ENCODE measurements at regions not wholly inside any gene's neighbourhood (a gene's known extent, or its start where the extent isn't known, plus 50 kb on each side); places are given as distances from the start of the nearest gene placed in this dataset.

- no peak for ATAC-seq
- H3K4me1 ChIP-seq (ENCODE audit: insufficient read depth, low read length): peaks cover 27% of the 10 kb centered on the region
- H3K9ac ChIP-seq (ENCODE audit: low read length): no peak overlapping the region
- intact Hi-C loops (cut with micrococcal nuclease): no loop called here
- H3K9me3 ChIP-seq (ENCODE audit: low read length): no peaks in the 10 kb centered on the region
- DNase-seq: no peak
- TF ChIP-seq, protein P1, sequence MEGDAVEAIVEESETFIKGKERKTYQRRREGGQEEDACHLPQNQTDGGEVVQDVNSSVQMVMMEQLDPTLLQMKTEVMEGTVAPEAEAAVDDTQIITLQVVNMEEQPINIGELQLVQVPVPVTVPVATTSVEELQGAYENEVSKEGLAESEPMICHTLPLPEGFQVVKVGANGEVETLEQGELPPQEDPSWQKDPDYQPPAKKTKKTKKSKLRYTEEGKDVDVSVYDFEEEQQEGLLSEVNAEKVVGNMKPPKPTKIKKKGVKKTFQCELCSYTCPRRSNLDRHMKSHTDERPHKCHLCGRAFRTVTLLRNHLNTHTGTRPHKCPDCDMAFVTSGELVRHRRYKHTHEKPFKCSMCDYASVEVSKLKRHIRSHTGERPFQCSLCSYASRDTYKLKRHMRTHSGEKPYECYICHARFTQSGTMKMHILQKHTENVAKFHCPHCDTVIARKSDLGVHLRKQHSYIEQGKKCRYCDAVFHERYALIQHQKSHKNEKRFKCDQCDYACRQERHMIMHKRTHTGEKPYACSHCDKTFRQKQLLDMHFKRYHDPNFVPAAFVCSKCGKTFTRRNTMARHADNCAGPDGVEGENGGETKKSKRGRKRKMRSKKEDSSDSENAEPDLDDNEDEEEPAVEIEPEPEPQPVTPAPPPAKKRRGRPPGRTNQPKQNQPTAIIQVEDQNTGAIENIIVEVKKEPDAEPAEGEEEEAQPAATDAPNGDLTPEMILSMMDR (conservative IDR thresholded peaks at IDR 0.05; ENCODE audit: low read depth, low read length): no peak
- TF ChIP-seq EZH2 (IDR thresholded peaks at IDR 0.05; ENCODE audit: low read length, unreplicated experiment): no peak
- no peak for TF ChIP-seq EZH2phosphoT487 (IDR thresholded peaks at IDR 0.05; ENCODE audit: borderline replicate concordance, low read length)
- BruUV-seq (replicated peaks): no TSS peak
- no peaks in the 10 kb centered on the region for H3K27me3 ChIP-seq (ENCODE audit: low read length)
- no peaks in the 10 kb centered on the region for H3K79me2 ChIP-seq (ENCODE audit: low read length)
- no peaks in the 10 kb centered on the region for H3K9me2 ChIP-seq (replicated peaks; ENCODE audit: low read length)
- H3K27ac ChIP-seq (ENCODE audit: low read length): no peak overlapping the region
- no peaks in the 10 kb centered on the region for H3K36me3 ChIP-seq (ENCODE audit: low read depth, low read length)
- no peak overlapping the region for H3K4me2 ChIP-seq (ENCODE audit: low read length)
- H3K4me3 ChIP-seq (ENCODE audit: low read length): no peak overlapping the region
- ChIA-PET POLR2A (ENCODE audit: unreplicated experiment) (no interaction called here), CTCF (no interaction called here)
- H4K20me1 ChIP-seq (ENCODE audit: low read length): no peaks in the 10 kb centered on the region
- peaks cover 5% of the 10 kb centered on the region for H3F3A ChIP-seq (ENCODE audit: low read length, unreplicated experiment)
- no peak overlapping the region for H2AFZ ChIP-seq (ENCODE audit: low read length)
Measured at GRCh38 chr5:144105371-144105770, 65.1 kb downstream of the YIPF5 start.

DNA sequence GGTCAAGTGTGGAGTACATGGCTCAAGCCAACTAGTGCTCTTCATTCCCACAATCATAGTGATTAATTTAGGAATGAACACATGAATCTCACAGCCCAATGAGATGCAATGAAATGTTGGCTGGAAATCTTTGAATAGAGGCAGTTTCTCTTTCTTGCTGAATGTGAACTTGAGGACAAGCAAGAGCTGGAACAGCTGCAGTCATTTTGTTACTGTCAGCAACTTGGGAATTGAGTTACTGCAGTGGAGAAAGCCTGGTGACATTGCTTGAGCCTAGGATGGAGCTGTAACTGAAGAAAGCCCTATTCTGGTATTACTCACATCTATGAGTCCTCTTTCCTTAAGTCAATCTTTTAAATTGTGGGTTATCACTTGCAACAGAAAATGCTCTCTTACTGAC is 62.3 kb downstream of the YIPF5 start:
- no peak overlapping the region for H3K4me3 ChIP-seq (ENCODE audit: low read length)
- no peak for TF ChIP-seq EZH2phosphoT487 (IDR thresholded peaks at IDR 0.05; ENCODE audit: borderline replicate concordance, low read length)
- TF ChIP-seq, protein P1 (conservative IDR thresholded peaks at IDR 0.05; ENCODE audit: low read depth, low read length): no peak
- TF ChIP-seq EZH2 (IDR thresholded peaks at IDR 0.05; ENCODE audit: low read length, unreplicated experiment): no peak
- ChIA-PET CTCF (no interaction called here), POLR2A (ENCODE audit: unreplicated experiment) (no interaction called here)
- H3K27me3 ChIP-seq (ENCODE audit: low read length): no peaks in the 10 kb centered on the region
- no peaks in the 10 kb centered on the region for H3K9me2 ChIP-seq (replicated peaks; ENCODE audit: low read length)
- peaks cover 2% of the 10 kb centered on the region for H3K4me1 ChIP-seq (ENCODE audit: insufficient read depth, low read length)
- no peaks in the 10 kb centered on the region for H3F3A ChIP-seq (ENCODE audit: low read length, unreplicated experiment)
- ATAC-seq (no peak), DNase-seq (no peak)
- no peak overlapping the region for H3K9ac ChIP-seq (ENCODE audit: low read length)
- no peaks in the 10 kb centered on the region for H3K79me2 ChIP-seq (ENCODE audit: low read length)
- no peaks in the 10 kb centered on the region for H3K36me3 ChIP-seq (ENCODE audit: low read depth, low read length)
- intact Hi-C loops (cut with micrococcal nuclease): no loop called here
- H3K9me3 ChIP-seq (ENCODE audit: low read length): no peaks in the 10 kb centered on the region
- H2AFZ ChIP-seq (ENCODE audit: low read length): no peak overlapping the region
- H4K20me1 ChIP-seq (ENCODE audit: low read length): no peaks in the 10 kb centered on the region
- H3K27ac ChIP-seq (ENCODE audit: low read length): no peak overlapping the region
- no TSS peak for BruUV-seq (replicated peaks)
- no peak overlapping the region for H3K4me2 ChIP-seq (ENCODE audit: low read length)

Measured in PC-3 (cell line).